ENCODE measurements at regions not wholly inside any gene's neighbourhood (a gene's known extent, or its start where the extent isn't known, plus 50 kb on each side); places are given as distances from the start of the nearest gene placed in this dataset.

DNA sequence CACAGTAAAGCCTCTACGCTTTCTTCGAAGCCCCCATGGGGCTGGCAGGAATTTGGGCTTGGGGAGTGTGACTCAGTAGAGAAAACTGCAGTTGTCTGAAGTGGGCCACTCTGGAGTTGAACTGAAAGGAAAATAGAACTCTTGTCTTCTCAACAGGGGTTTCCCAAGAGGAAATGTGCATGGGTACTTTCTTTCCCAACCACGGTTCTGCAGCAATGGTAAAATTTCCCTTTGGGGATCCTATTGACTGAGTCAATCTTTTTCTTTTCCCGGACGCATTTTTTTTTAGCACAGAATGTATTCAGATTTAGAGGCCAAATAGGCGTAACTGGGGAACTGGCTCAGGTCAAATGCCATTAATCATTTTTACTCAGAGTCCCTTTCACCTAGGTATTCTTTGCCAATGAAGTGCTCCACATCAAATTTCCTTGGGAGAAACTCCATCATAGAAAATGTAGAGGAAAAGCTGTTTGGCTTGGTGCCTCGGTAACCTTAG, 269.3 kb downstream of the STIM2 start:
- Histone ChIP-seq H3K4me1 (ENCODE audit: control insufficient read depth in 2 of 3, insufficient read depth in 2 of 3, low read depth in 1 of 3, low read length in 3 of 3) (no peaks in the 10 kb centered on the region), H3K36me3 (ENCODE audit: control insufficient read depth in 2 of 3, insufficient read depth in 3 of 3, low read length in 3 of 3) (no peaks in the 10 kb centered on the region), H3K9ac (ENCODE audit: low read length in 3 of 3) (no peak overlapping the region), H3K27me3 (ENCODE audit: control insufficient read depth, insufficient read depth, low read length) (no peaks in the 10 kb centered on the region), H3K4me3 (ENCODE audit: low read length in 3 of 3) (no peak overlapping the region), H3K27ac (ENCODE audit: low read depth in 2 of 2, low read length in 2 of 2) (no peak overlapping the region), H3K9me3 (ENCODE audit: control insufficient read depth in 2 of 3, insufficient read depth in 1 of 3, low read length in 3 of 3) (no peaks in the 10 kb centered on the region)
- no peak for FAIRE-seq
- DNase-seq: peak in 1 of 5 donors; percentile 6
- TF ChIP-seq, protein P1, sequence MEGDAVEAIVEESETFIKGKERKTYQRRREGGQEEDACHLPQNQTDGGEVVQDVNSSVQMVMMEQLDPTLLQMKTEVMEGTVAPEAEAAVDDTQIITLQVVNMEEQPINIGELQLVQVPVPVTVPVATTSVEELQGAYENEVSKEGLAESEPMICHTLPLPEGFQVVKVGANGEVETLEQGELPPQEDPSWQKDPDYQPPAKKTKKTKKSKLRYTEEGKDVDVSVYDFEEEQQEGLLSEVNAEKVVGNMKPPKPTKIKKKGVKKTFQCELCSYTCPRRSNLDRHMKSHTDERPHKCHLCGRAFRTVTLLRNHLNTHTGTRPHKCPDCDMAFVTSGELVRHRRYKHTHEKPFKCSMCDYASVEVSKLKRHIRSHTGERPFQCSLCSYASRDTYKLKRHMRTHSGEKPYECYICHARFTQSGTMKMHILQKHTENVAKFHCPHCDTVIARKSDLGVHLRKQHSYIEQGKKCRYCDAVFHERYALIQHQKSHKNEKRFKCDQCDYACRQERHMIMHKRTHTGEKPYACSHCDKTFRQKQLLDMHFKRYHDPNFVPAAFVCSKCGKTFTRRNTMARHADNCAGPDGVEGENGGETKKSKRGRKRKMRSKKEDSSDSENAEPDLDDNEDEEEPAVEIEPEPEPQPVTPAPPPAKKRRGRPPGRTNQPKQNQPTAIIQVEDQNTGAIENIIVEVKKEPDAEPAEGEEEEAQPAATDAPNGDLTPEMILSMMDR (IDR thresholded peaks at IDR 0.05; ENCODE audit: borderline replicate concordance, extremely low read depth, insufficient read depth): no peak
- intact Hi-C loops (cut with DNase I): no loop called here

DNA sequence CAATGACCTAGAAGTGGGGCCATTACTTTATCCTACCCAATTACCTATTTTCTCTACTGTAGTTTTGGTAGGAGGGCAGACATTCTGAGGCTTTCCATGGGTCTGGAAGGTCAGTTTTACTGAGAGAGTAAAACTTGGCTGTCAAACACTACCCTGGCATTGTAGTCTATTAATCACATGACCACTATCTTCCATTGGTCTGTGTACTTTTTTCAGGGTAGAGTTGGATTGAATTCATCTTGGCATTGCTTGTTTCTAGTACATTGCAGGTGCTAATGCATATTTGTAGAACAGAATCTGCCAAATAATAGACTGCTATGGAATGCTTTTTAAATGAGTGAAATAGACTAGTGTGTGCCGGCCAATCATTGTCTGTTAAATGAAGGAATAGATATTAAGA, 271.9 kb downstream of the STIM2 start:
- no peak for DNase-seq
- no peak overlapping the region for H3K27ac ChIP-seq (ENCODE audit: low read depth in 2 of 2, low read length in 2 of 2)
- TF ChIP-seq, protein P1 (IDR thresholded peaks at IDR 0.05; ENCODE audit: borderline replicate concordance, extremely low read depth, insufficient read depth): no peak
- no peak overlapping the region for H3K4me3 ChIP-seq (ENCODE audit: low read length in 3 of 3)
- H3K27me3 ChIP-seq (ENCODE audit: control insufficient read depth, insufficient read depth, low read length): no peaks in the 10 kb centered on the region
- H3K36me3 ChIP-seq (ENCODE audit: control insufficient read depth in 2 of 3, insufficient read depth in 3 of 3, low read length in 3 of 3): no peaks in the 10 kb centered on the region
- H3K9me3 ChIP-seq (ENCODE audit: control insufficient read depth in 2 of 3, insufficient read depth in 1 of 3, low read length in 3 of 3): no peaks in the 10 kb centered on the region
- intact Hi-C loops (cut with DNase I): no loop called here
- no peak overlapping the region for H3K9ac ChIP-seq (ENCODE audit: low read length in 3 of 3)
- no peak for FAIRE-seq
- no peaks in the 10 kb centered on the region for H3K4me1 ChIP-seq (ENCODE audit: control insufficient read depth in 2 of 3, insufficient read depth in 2 of 3, low read depth in 1 of 3, low read length in 3 of 3)

DNA sequence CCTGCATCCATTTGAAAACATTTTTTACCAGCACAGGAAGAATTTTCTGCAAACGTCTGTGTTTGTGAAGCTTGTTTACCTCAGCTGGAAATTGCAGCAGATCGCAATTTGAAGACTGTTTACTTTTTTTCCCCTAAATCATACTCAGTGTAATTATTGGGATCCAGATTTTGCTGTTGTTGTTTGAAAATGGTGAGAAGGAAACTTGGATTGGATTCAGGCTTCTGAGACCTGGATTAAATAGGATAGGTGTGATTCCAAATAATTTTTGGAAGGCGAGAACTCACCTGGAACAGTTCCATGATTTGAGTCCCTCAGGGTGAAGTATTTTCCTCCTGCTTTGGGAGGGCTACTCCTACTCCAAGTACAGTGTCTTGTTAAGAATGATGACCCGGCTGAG, 279.8 kb downstream of the STIM2 start:
- H3K27me3 ChIP-seq (ENCODE audit: control insufficient read depth, insufficient read depth, low read length): no peaks in the 10 kb centered on the region
- DNase-seq: no peak
- no peaks in the 10 kb centered on the region for H3K36me3 ChIP-seq (ENCODE audit: control insufficient read depth in 2 of 3, insufficient read depth in 3 of 3, low read length in 3 of 3)
- TF ChIP-seq, protein P1 (IDR thresholded peaks at IDR 0.05; ENCODE audit: borderline replicate concordance, extremely low read depth, insufficient read depth): no peak
- H3K4me3 ChIP-seq (ENCODE audit: low read length in 3 of 3): no peak overlapping the region
- no peaks in the 10 kb centered on the region for H3K4me1 ChIP-seq (ENCODE audit: control insufficient read depth in 2 of 3, insufficient read depth in 2 of 3, low read depth in 1 of 3, low read length in 3 of 3)
- intact Hi-C loops (cut with DNase I): no loop called here
- no peak for FAIRE-seq
- H3K9me3 ChIP-seq (ENCODE audit: control insufficient read depth in 2 of 3, insufficient read depth in 1 of 3, low read length in 3 of 3): peaks cover 0 to 3% (median 0%) of the 10 kb centered on the region in 3 donors
- H3K9ac ChIP-seq (ENCODE audit: low read length in 3 of 3): no peak overlapping the region
- no peak overlapping the region for H3K27ac ChIP-seq (ENCODE audit: low read depth in 2 of 2, low read length in 2 of 2)

DNA sequence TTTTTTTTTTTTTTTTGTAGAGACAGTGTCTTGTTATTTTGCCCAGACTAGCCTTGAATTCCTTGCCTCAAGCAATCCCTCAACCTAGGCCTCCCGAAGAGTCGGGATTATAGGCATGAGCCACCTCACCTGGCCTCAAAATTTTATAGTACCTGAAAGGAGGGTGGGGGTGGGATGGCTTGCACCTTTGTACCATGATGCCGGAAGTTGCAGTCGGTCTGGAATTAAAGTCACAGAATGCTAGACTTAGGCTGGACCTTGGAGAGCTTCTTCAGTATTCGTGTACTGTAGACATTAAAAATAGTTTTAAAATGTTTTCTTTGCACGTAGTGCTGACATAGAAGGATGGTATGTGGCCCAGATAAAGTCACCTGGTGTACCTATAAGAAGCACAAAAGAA, 280.9 kb downstream of the STIM2 start:
- intact Hi-C loops (cut with DNase I): no loop called here
- no peaks in the 10 kb centered on the region for H3K4me1 ChIP-seq (ENCODE audit: control insufficient read depth in 2 of 3, insufficient read depth in 2 of 3, low read depth in 1 of 3, low read length in 3 of 3)
- FAIRE-seq: no peak

More for the DNA sequence above, 280.9 kb downstream of the STIM2 start:
- no peak for DNase-seq
- no peak overlapping the region for H3K4me3 ChIP-seq (ENCODE audit: low read length in 3 of 3)
- H3K27me3 ChIP-seq (ENCODE audit: control insufficient read depth, insufficient read depth, low read length): no peaks in the 10 kb centered on the region
- no peak overlapping the region for H3K27ac ChIP-seq (ENCODE audit: low read depth in 2 of 2, low read length in 2 of 2)
- TF ChIP-seq, protein P1 (IDR thresholded peaks at IDR 0.05; ENCODE audit: borderline replicate concordance, extremely low read depth, insufficient read depth): no peak
- no peaks in the 10 kb centered on the region for H3K36me3 ChIP-seq (ENCODE audit: control insufficient read depth in 2 of 3, insufficient read depth in 3 of 3, low read length in 3 of 3)
- no peak overlapping the region for H3K9ac ChIP-seq (ENCODE audit: low read length in 3 of 3)
- peaks cover 0 to 3% (median 0%) of the 10 kb centered on the region in 3 donors for H3K9me3 ChIP-seq (ENCODE audit: control insufficient read depth in 2 of 3, insufficient read depth in 1 of 3, low read length in 3 of 3)
